Transverse colon (tissue), 4 donors: ENCODE measurements at regions not wholly inside any gene's neighbourhood (a gene's known extent, or its start where the extent isn't known, plus 50 kb on each side); places are given as distances from the start of the nearest gene placed in this dataset.

Experiments used
- DNase-seq: peaks from one replicate; pipeline ENCODE4 v3.0.0-alpha.2; 2019
- H3K27ac ChIP-seq, 4 donors: fragments of 200-600 bp; sonication (generic); 2 replicates each; pipeline ENCODE4 v1.5.1; 2016 to 2018; ENCODE audit warnings: inconsistent platforms in 4 of 4
- H3K27me3 ChIP-seq: fragments of 200-600 bp; sonication (generic); 2 replicates; pipeline ENCODE4 v1.5.1; 2017; ENCODE audit warnings: inconsistent platforms
- H3K36me3 ChIP-seq, 4 donors: fragments of 200-600 bp; sonication (generic); 2 replicates each; pipeline ENCODE4 v1.5.1; 2017 to 2019; ENCODE audit warnings: inconsistent platforms in 4 of 4
- H3K4me1 ChIP-seq, 4 donors: fragments of 200-600 bp; sonication (generic); 2 replicates each; pipeline ENCODE4 v1.5.1; 2017 to 2020; ENCODE audit warnings: inconsistent platforms in 4 of 4
- H3K4me3 ChIP-seq, 4 donors: fragments of 200-600 bp; sonication (generic); 1 replicate in 1 of 4; 2 replicates in 3 of 4; pipeline versions ENCODE4 v1.5.1 to v1.6.1; 2017 to 2019; ENCODE audit warnings: inconsistent platforms in 4 of 4
- H3K9me3 ChIP-seq, 2 donors: fragments of 200-600 bp; sonication (generic); 2 replicates each; pipeline ENCODE4 v1.5.1; 2017 to 2019; ENCODE audit warnings: inconsistent platforms in 2 of 2
- CTCF ChIP-seq, 5 experiments: fragments of 200-600 bp in 3 of 5; fragments of 450-650 bp in 2 of 5; sonication (generic) in 3 of 5; IDR thresholded peaks; 1 replicate in 2 of 5; 2 replicates in 3 of 5; pipeline ENCODE4 v1.5.1; 2016 to 2017; ENCODE audit warnings: antibody characterized with exemption in 5 of 5, inconsistent platforms in 3 of 5, mild to moderate bottlenecking in 2 of 5, moderate library complexity in 1 of 5
- EP300 ChIP-seq: sonication (generic); formaldehyde crosslinking; IDR thresholded peaks from one replicate; pipeline ENCODE4 v1.6.1; 2017; ENCODE audit warnings: antibody characterized with exemption, low read depth
- POLR2A ChIP-seq: fragments of 450-650 bp; IDR thresholded peaks from one replicate; pipeline ENCODE4 v1.6.1; 2016; ENCODE audit warnings: antibody characterized with exemption, mild to moderate bottlenecking, moderate library complexity
- POLR2AphosphoS5 ChIP-seq, 3 donors: sonication (generic); formaldehyde crosslinking; IDR thresholded peaks; one replicate each; pipeline ENCODE4 v1.6.1; 2016; ENCODE audit warnings: antibody characterized with exemption in 3 of 3
- WGBS, 2 donors: methylation state at CpG; one replicate each; pipeline ENCODE4 v1.1.5; 2018; ENCODE audit warnings: low coverage in 1 of 2; 5-methylcytosine and 5-hydroxymethylcytosine counted together
- in situ Hi-C, 4 donors: fragments of 200-750 bp; cut with MboI; loops; one replicate each; pipeline versions ENCODE4 v1.15.0 to v1.15.1; 2017; ENCODE audit warnings: low sequenced_read_pairs in 3 of 4, low pct_ligation_motif_present in 1 of 4, low pct_unique_long_range_greater_than_20kb in 1 of 4
- intact Hi-C: fragments of 100-400 bp; cut with DNase I; formaldehyde crosslinking; loops from one replicate; pipeline ENCODE4 v1.15.1; 2023; ENCODE audit warnings: low total_unique reads

GRCh38 chr9:14532456-14533115 lies 160.6 kb downstream of the ZDHHC21 start:
- Histone ChIP-seq H3K9me3 (no peaks in the 10 kb centered on the region), H3K36me3 (no peaks in the 10 kb centered on the region), H3K4me3 (no peak overlapping the region), H3K27me3 (no peaks in the 10 kb centered on the region), H3K4me1 (no peaks in the 10 kb centered on the region), H3K27ac (no peak overlapping the region)
- 17 to 79% methylated on average over 1 to 7 of the region's 7 CpGs for WGBS, 2 donors
- TF ChIP-seq POLR2AphosphoS5 (IDR thresholded peaks at IDR 0.05) (no peak), POLR2A (no peak), CTCF (IDR thresholded peaks at IDR 0.05) (no peak), EP300 (no peak)
- in situ Hi-C loops (no loop called here), intact Hi-C loops (no loop called here)
- DNase-seq: no peak

- Histone ChIP-seq H3K9me3 (no peaks in the 10 kb centered on the region), H3K27ac (no peak overlapping the region), H3K4me1 (no peaks in the 10 kb centered on the region), H3K36me3 (no peaks in the 10 kb centered on the region), H3K27me3 (no peaks in the 10 kb centered on the region), H3K4me3 (no peak overlapping the region)
- intact Hi-C loops: no loop called here
- TF ChIP-seq POLR2AphosphoS5 (IDR thresholded peaks at IDR 0.05) (no peak), POLR2A (no peak), CTCF (IDR thresholded peaks at IDR 0.05) (no peak), EP300 (no peak)
- 85 to 92% methylated on average over 11 to 15 of the region's 15 CpGs for WGBS, 2 donors
- in situ Hi-C loops: no loop called here
- no peak for DNase-seq
Measured at GRCh38 chr9:14531341-14532269, 161.6 kb downstream of the ZDHHC21 start.

GRCh38 chr9:14530841-14531240 lies 162.4 kb downstream of the ZDHHC21 start:
- H3K27me3 ChIP-seq: no peaks in the 10 kb centered on the region
- no peaks in the 10 kb centered on the region for H3K9me3 ChIP-seq
- H3K27ac ChIP-seq: no peak overlapping the region
- H3K36me3 ChIP-seq: no peaks in the 10 kb centered on the region
- in situ Hi-C loops: no loop called here
- intact Hi-C loops: no loop called here
- TF ChIP-seq CTCF (IDR thresholded peaks at IDR 0.05): no peak
- no peak for TF ChIP-seq EP300
- TF ChIP-seq POLR2AphosphoS5 (IDR thresholded peaks at IDR 0.05): no peak
- no peak for TF ChIP-seq POLR2A
- DNase-seq: no peak
- 80 to 91% methylated on average over 4 of the region's 4 CpGs for WGBS, 2 donors
- no peak overlapping the region for H3K4me3 ChIP-seq
- H3K4me1 ChIP-seq: no peaks in the 10 kb centered on the region

GRCh38 chr9:14530366-14530765 lies 162.9 kb downstream of the ZDHHC21 start:
- H3K36me3 ChIP-seq: no peaks in the 10 kb centered on the region
- H3K4me3 ChIP-seq: no peak overlapping the region
- intact Hi-C loops: no loop called here
- no peak for TF ChIP-seq POLR2AphosphoS5 (IDR thresholded peaks at IDR 0.05)
- TF ChIP-seq POLR2A: no peak
- no peak for TF ChIP-seq EP300
- no peak for TF ChIP-seq CTCF (IDR thresholded peaks at IDR 0.05)
- H3K27ac ChIP-seq: no peak overlapping the region
- no peaks in the 10 kb centered on the region for H3K4me1 ChIP-seq
- 56 to 60% methylated on average over 2 to 6 of the region's 6 CpGs for WGBS, 2 donors
- H3K27me3 ChIP-seq: no peaks in the 10 kb centered on the region
- no peak for DNase-seq
- H3K9me3 ChIP-seq: no peaks in the 10 kb centered on the region
- in situ Hi-C loops: no loop called here
